Bronchial epithelial cell (primary cell): ENCODE measurements at regions not wholly inside any gene's neighbourhood (a gene's known extent, or its start where the extent isn't known, plus 50 kb on each side); places are given as distances from the start of the nearest gene placed in this dataset.

Experiments
- DNase-seq: peaks from one replicate; pipeline ENCODE4 v3.0.0-alpha.2; 2010; ENCODE audit warnings: low read depth
- FAIRE-seq: peaks from 2 replicates; lab custom pipeline; 2011; peaks lifted over from hg19 to GRCh38; lab: Jason Lieb, UNC
- H3K27me3 ChIP-seq: 2 replicates; pipeline ENCODE4 v1.5.1; 2011; ENCODE audit warnings: low read length; ENCODE audit not compliant: control insufficient read depth, insufficient read depth
- H3K36me3 ChIP-seq: 2 replicates; pipeline ENCODE4 v1.5.1; 2011; ENCODE audit warnings: low read length; ENCODE audit not compliant: control insufficient read depth, insufficient read depth
- H3K4me3 ChIP-seq: 2 replicates; pipeline ENCODE4 v1.5.1; 2011; ENCODE audit warnings: mild to moderate bottlenecking, low read depth, low read length, control low read depth
- CTCF ChIP-seq: IDR thresholded peaks from 2 replicates; pipeline ENCODE4 v1.5.1; 2011; ENCODE audit warnings: mild to moderate bottlenecking, moderate library complexity, low read length, control low read depth, inconsistent platforms; ENCODE audit not compliant: insufficient read depth, severe bottlenecking

GRCh38 chr7:26476271-26476670 is 184.6 kb downstream of the SNX10 start:
- H3K4me3 ChIP-seq: no peak overlapping the region
- no peak for TF ChIP-seq CTCF
- H3K27me3 ChIP-seq: no peaks in the 10 kb centered on the region
- no peak for DNase-seq
- no peaks in the 10 kb centered on the region for H3K36me3 ChIP-seq
- FAIRE-seq: no peak

GRCh38 chr7:26477381-26477990 is 185.8 kb downstream of the SNX10 start:
- TF ChIP-seq CTCF: no peak
- no peaks in the 10 kb centered on the region for H3K27me3 ChIP-seq
- H3K36me3 ChIP-seq: no peaks in the 10 kb centered on the region
- H3K4me3 ChIP-seq: no peak overlapping the region
- FAIRE-seq (no peak), DNase-seq (no peak)

GRCh38 chr7:26478550-26478949 is 186.9 kb downstream of the SNX10 start:
- FAIRE-seq (no peak), DNase-seq (no peak)
- TF ChIP-seq CTCF: no peak
- Histone ChIP-seq H3K4me3 (no peak overlapping the region), H3K27me3 (no peaks in the 10 kb centered on the region), H3K36me3 (no peaks in the 10 kb centered on the region)

- DNase-seq: no peak
- FAIRE-seq: no peak
- Histone ChIP-seq H3K4me3 (no peak overlapping the region), H3K36me3 (no peaks in the 10 kb centered on the region), H3K27me3 (no peaks in the 10 kb centered on the region)
- TF ChIP-seq CTCF: no peak
Measured at GRCh38 chr7:26479581-26479980, 187.9 kb downstream of the SNX10 start.

- no peak for TF ChIP-seq CTCF
- Histone ChIP-seq H3K27me3 (no peaks in the 10 kb centered on the region), H3K4me3 (no peak overlapping the region), H3K36me3 (no peaks in the 10 kb centered on the region)
- no peak for FAIRE-seq
- no peak for DNase-seq
Measured at GRCh38 chr7:26480156-26480555, 188.5 kb downstream of the SNX10 start.

GRCh38 chr7:26482927-26483326 is 191.3 kb downstream of the SNX10 start:
- Histone ChIP-seq H3K36me3 (no peaks in the 10 kb centered on the region), H3K27me3 (no peaks in the 10 kb centered on the region), H3K4me3 (no peak overlapping the region)
- no peak for DNase-seq
- TF ChIP-seq CTCF: no peak
- no peak for FAIRE-seq
